ENCODE measurements at regions not wholly inside any gene's neighbourhood (a gene's known extent, or its start where the extent isn't known, plus 50 kb on each side); places are given as distances from the start of the nearest gene placed in this dataset.

GRCh38 chr17:77725846-77726245, 232.7 kb upstream of the TNRC6C start:
- no peak for TF ChIP-seq CTCF (conservative IDR thresholded peaks at IDR 0.05; ENCODE audit: low read depth, low read length)
- H3K4me3 ChIP-seq (ENCODE audit: low read depth, low read length): no peak overlapping the region
- DNase-seq (ENCODE audit: low read depth): no peak

- H3K4me3 ChIP-seq (ENCODE audit: low read depth, low read length): no peak overlapping the region
- DNase-seq (ENCODE audit: low read depth): no peak
- TF ChIP-seq CTCF (conservative IDR thresholded peaks at IDR 0.05; ENCODE audit: low read depth, low read length): no peak
Observed at GRCh38 chr17:77726549-77727006, 231.9 kb upstream of the TNRC6C start.

- no peak for TF ChIP-seq CTCF (conservative IDR thresholded peaks at IDR 0.05; ENCODE audit: low read depth, low read length)
- no peak for DNase-seq (ENCODE audit: low read depth)
- H3K4me3 ChIP-seq (ENCODE audit: low read depth, low read length): no peak overlapping the region
Observed at GRCh38 chr17:77727037-77727615, 231.4 kb upstream of the TNRC6C start.

- TF ChIP-seq CTCF (conservative IDR thresholded peaks at IDR 0.05; ENCODE audit: low read depth, low read length): no peak
- H3K4me3 ChIP-seq (ENCODE audit: low read depth, low read length): no peak overlapping the region
- DNase-seq (ENCODE audit: low read depth): no peak
Observed at GRCh38 chr17:77728474-77728795, 230.1 kb upstream of the TNRC6C start.

GRCh38 chr17:77728871-77729270, 229.6 kb upstream of the TNRC6C start:
- H3K4me3 ChIP-seq (ENCODE audit: low read depth, low read length): no peak overlapping the region
- TF ChIP-seq CTCF (conservative IDR thresholded peaks at IDR 0.05; ENCODE audit: low read depth, low read length): no peak
- no peak for DNase-seq (ENCODE audit: low read depth)

GRCh38 chr17:77729587-77729986, 228.9 kb upstream of the TNRC6C start:
- H3K4me3 ChIP-seq (ENCODE audit: low read depth, low read length): no peak overlapping the region
- DNase-seq (ENCODE audit: low read depth): no peak
- no peak for TF ChIP-seq CTCF (conservative IDR thresholded peaks at IDR 0.05; ENCODE audit: low read depth, low read length)

- H3K4me3 ChIP-seq (ENCODE audit: low read depth, low read length): no peak overlapping the region
- DNase-seq (ENCODE audit: low read depth): no peak
- no peak for TF ChIP-seq CTCF (conservative IDR thresholded peaks at IDR 0.05; ENCODE audit: low read depth, low read length)
Observed at GRCh38 chr17:77730376-77730775, 228.1 kb upstream of the TNRC6C start.
